ENCODE measurements at regions not wholly inside any gene's neighbourhood (a gene's known extent, or its start where the extent isn't known, plus 50 kb on each side); places are given as distances from the start of the nearest gene placed in this dataset.

GRCh38 chr9:26356491-26356890 lies 536.1 kb downstream of the CAAP1 start:
- Histone ChIP-seq H2BK15ac (ENCODE audit: low read length) (no peak overlapping the region), H2BK12ac (ENCODE audit: low read depth, low read length) (no peak overlapping the region), H3K4ac (replicated peaks; ENCODE audit: insufficient read length, low read depth, low read length) (no peak overlapping the region), H4K20me1 (replicated peaks in 1 of 2; ENCODE audit: control insufficient read depth in 1 of 2, insufficient read depth in 2 of 2, low read length in 2 of 2) (no peaks in the 10 kb centered on the region), H4K91ac (replicated peaks; ENCODE audit: insufficient read length, low read length) (no peak overlapping the region), H3K56ac (replicated peaks; ENCODE audit: insufficient read length, low read depth, low read length) (no peak overlapping the region), H3K79me1 (ENCODE audit: low read depth, low read length) (no peaks in the 10 kb centered on the region), H3K4me1 (replicated peaks in 1 of 4; ENCODE audit: control insufficient read depth in 3 of 4, insufficient read depth in 4 of 4, low read length in 3 of 4) (no peaks in the 10 kb centered on the region), H4K5ac (ENCODE audit: insufficient read length, low read depth, low read length) (no peak overlapping the region), H3K18ac (ENCODE audit: extremely low read depth, low read length) (no peak overlapping the region), H2AFZ (ENCODE audit: low read length) (no peak overlapping the region), H2BK5ac (ENCODE audit: low read depth, low read length) (no peak overlapping the region), H3K79me2 (ENCODE audit: control insufficient read depth in 1 of 2, insufficient read depth in 2 of 2, low read length in 2 of 2) (no peaks in the 10 kb centered on the region), H3K23ac (ENCODE audit: insufficient read length) (no peak overlapping the region), H2BK120ac (replicated peaks; ENCODE audit: low read depth, low read length) (no peak overlapping the region), H3K27ac (ENCODE audit: low read depth, low read length) (no peak overlapping the region), H3K9me3 (ENCODE audit: insufficient read depth in 2 of 2, low read depth in 1 of 2, low read length in 1 of 2) (no peaks in the 10 kb centered on the region), H3K14ac (ENCODE audit: insufficient read length) (no peak overlapping the region), H2AK5ac (ENCODE audit: low read depth, low read length) (no peak overlapping the region), H3K27me3 (replicated peaks in 1 of 4; ENCODE audit: control insufficient read depth in 3 of 4, extremely low read depth in 1 of 4, insufficient read depth in 3 of 4, low read length in 3 of 4) (no peaks in the 10 kb centered on the region), H3K23me2 (ENCODE audit: low read depth, low read length) (no peaks in the 10 kb centered on the region; the same call in 1 of the 2 replicates), H3K4me3 (ENCODE audit: extremely low read depth in 1 of 4, insufficient read depth in 2 of 4, low read depth in 3 of 4, low read length in 4 of 4) (no peak overlapping the region), H3K36me3 (ENCODE audit: control insufficient read depth in 2 of 4, insufficient read depth in 4 of 4, low read length in 3 of 4) (no peaks in the 10 kb centered on the region), H3K4me2 (ENCODE audit: insufficient read depth in 1 of 2, low read depth in 2 of 2, low read length in 2 of 2) (no peak overlapping the region), H3K9ac (replicated peaks in 1 of 4; ENCODE audit: extremely low read depth in 1 of 4, low read depth in 3 of 4, low read length in 3 of 4) (no peak overlapping the region), H2BK20ac (ENCODE audit: low read length) (no peak overlapping the region), H4K8ac (ENCODE audit: extremely low read depth, insufficient read depth, low read length) (no peak overlapping the region)
- no peak for FAIRE-seq
- DNase-seq (ENCODE audit: low read depth in 1 of 2, low spot score in 2 of 2): no peak
- POLR2A ChIA-PET (ENCODE audit: partially characterized antibody): no interaction called here
- WGBS, 2 experiments (ENCODE audit: extremely low coverage in 1 of 2, insufficient coverage in 1 of 2, insufficient read length in 1 of 2, insufficient replicate concordance in 2 of 2, low coverage in 1 of 2, low lambda C conversion rate in 2 of 2, missing lambda C conversion rate in 1 of 2): 96% methylated on average over 2 of the region's 2 CpGs; no CpG with 5 or more reads in 1 of the 2 experiments
- CTCF ChIA-PET (ENCODE audit: partially characterized antibody): no interaction called here
- TF ChIP-seq CHD2 (IDR thresholded peaks at IDR 0.05; ENCODE audit: low read length) (no peak), TAF1 (IDR thresholded peaks at IDR 0.05; ENCODE audit: low read depth, low read length) (no peak), HDAC6 (IDR thresholded peaks at IDR 0.05; ENCODE audit: low read depth, low read length) (no peak), CHD1 (IDR thresholded peaks at IDR 0.05; ENCODE audit: low read depth, low read length) (no peak), TCF12 (IDR thresholded peaks at IDR 0.05; ENCODE audit: low read depth, low read length) (no peak), KDM4A (IDR thresholded peaks at IDR 0.05; ENCODE audit: low read depth, low read length, severe bottlenecking) (no peak), HDAC2 (IDR thresholded peaks at IDR 0.05; ENCODE audit: borderline replicate concordance in 1 of 2, low read depth in 2 of 2, low read length in 2 of 2) (no peak), SIN3A (conservative IDR thresholded peaks at IDR 0.05 in 1 of 2, IDR thresholded peaks at IDR 0.05 in 1 of 2; ENCODE audit: low read depth in 1 of 2, low read length in 2 of 2) (no peak), CBX5 (IDR thresholded peaks at IDR 0.05; ENCODE audit: low read depth, low read length) (no peak), KDM1A (IDR thresholded peaks at IDR 0.05; ENCODE audit: borderline replicate concordance, low read length) (no peak), CBX8 (IDR thresholded peaks at IDR 0.05; ENCODE audit: borderline replicate concordance, low read depth, low read length) (no peak), RNF2 (IDR thresholded peaks at IDR 0.05; ENCODE audit: borderline replicate concordance, low read depth, low read length, missing control alignments, poor library complexity, severe bottlenecking) (no peak), RBBP5 (IDR thresholded peaks at IDR 0.05; ENCODE audit: borderline replicate concordance, low read depth, low read length) (no peak), SRF (IDR thresholded peaks at IDR 0.05; ENCODE audit: low read depth, low read length) (no peak), BACH1 (IDR thresholded peaks at IDR 0.05; ENCODE audit: low read length) (no peak)
